Loucy (cell line): ENCODE measurements at regions not wholly inside any gene's neighbourhood (a gene's known extent, or its start where the extent isn't known, plus 50 kb on each side); places are given as distances from the start of the nearest gene placed in this dataset.

Experiments used
- H2AFZ ChIP-seq: fragments of 200-600 bp; sonication (generic); 2 replicates; pipeline ENCODE4 v1.6.0; 2016; ENCODE audit warnings: antibody characterized with exemption, mild to moderate bottlenecking, low read length, moderate library complexity
- H3F3A ChIP-seq: fragments of 200-600 bp; 2 replicates; pipeline ENCODE4 v1.6.0; 2016; ENCODE audit warnings: antibody characterized with exemption, low read depth, mild to moderate bottlenecking
- H3K27me3 ChIP-seq: fragments of 200-600 bp; sonication (generic); 2 replicates; pipeline ENCODE4 v1.6.1; 2014; ENCODE audit warnings: low read length, mild to moderate bottlenecking; ENCODE audit not compliant: insufficient read depth, poor library complexity, severe bottlenecking
- H3K36me3 ChIP-seq: fragments of 200-600 bp; sonication (generic); 2 replicates; pipeline ENCODE4 v1.6.1; 2016; ENCODE audit warnings: low read length; ENCODE audit not compliant: insufficient read depth
- H3K4me1 ChIP-seq: fragments of 200-600 bp; sonication (generic); 2 replicates; pipeline ENCODE4 v1.5.1; 2014; ENCODE audit warnings: low read length, mild to moderate bottlenecking; ENCODE audit not compliant: insufficient read depth, poor library complexity, severe bottlenecking
- H3K4me2 ChIP-seq: fragments of 200-600 bp; sonication (generic); 2 replicates; pipeline ENCODE4 v1.6.0; 2014; ENCODE audit warnings: antibody characterized with exemption, low read length, low read depth, mild to moderate bottlenecking; ENCODE audit not compliant: poor library complexity, severe bottlenecking
- H3K4me3 ChIP-seq: fragments of 200-600 bp; sonication (generic); 2 replicates; pipeline ENCODE4 v1.5.1; 2014; ENCODE audit warnings: low read length, mild to moderate bottlenecking, mixed read lengths; ENCODE audit not compliant: poor library complexity, severe bottlenecking
- H3K79me2 ChIP-seq: fragments of 200-600 bp; sonication (generic); 2 replicates; pipeline ENCODE4 v1.6.1; 2014; ENCODE audit warnings: low read length; ENCODE audit not compliant: insufficient read depth
- H3K9ac ChIP-seq: fragments of 200-600 bp; sonication (generic); 2 replicates; pipeline ENCODE4 v1.6.0; 2014; ENCODE audit warnings: mild to moderate bottlenecking, low read depth, low read length, moderate library complexity; ENCODE audit not compliant: poor library complexity, severe bottlenecking
- H3K9me2 ChIP-seq: fragments of 200-600 bp; sonication (generic); replicated peaks from 2 replicates; pipeline ENCODE4 v1.6.1; 2016; ENCODE audit warnings: low read depth, low read length, mixed read lengths
- H3K9me3 ChIP-seq: fragments of 200-600 bp; sonication (generic); 2 replicates; pipeline ENCODE4 v1.6.1; 2014; ENCODE audit warnings: mild to moderate bottlenecking, antibody characterized with exemption, low read length, low read depth; ENCODE audit not compliant: insufficient read depth
- H4K20me1 ChIP-seq: fragments of 200-600 bp; sonication (generic); 2 replicates; pipeline ENCODE4 v1.6.0; 2014; ENCODE audit warnings: antibody characterized with exemption, low read length, mild to moderate bottlenecking; ENCODE audit not compliant: insufficient read depth, poor library complexity, severe bottlenecking
- EZH2phosphoT487 ChIP-seq: fragments of 200-600 bp; IDR thresholded peaks from 2 replicates; pipeline ENCODE4 v1.6.1; 2018; ENCODE audit warnings: antibody characterized with exemption, mild to moderate bottlenecking, moderate library complexity, borderline replicate concordance
- TF ChIP-seq, protein P1 (sequence below): fragments of 200-600 bp; sonication (generic); conservative IDR thresholded peaks from 2 replicates; pipeline ENCODE4 v1.5.1; 2014; ENCODE audit warnings: mild to moderate bottlenecking, antibody characterized with exemption, low read length

DNA sequence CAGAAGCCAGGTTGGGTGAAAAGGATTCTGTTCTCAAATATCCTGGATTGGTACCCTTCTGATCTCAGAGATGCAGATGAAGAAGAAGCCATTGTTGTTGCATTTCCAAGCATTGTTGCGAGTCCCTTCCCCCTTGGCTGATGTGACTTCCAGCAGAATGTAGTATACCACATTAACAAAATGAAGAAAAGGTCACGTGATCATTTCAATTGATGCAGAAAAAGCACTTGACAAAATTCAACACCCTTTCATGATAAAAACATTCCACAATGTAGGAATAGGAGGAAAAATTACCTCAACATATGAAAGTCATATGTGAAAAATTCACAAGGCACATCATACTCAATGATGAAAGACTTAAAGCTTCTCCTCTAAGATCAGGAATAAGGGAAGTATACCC, 181.9 kb upstream of the PFN2 start:
- Histone ChIP-seq H3K9ac (no peak overlapping the region), H3K4me3 (no peak overlapping the region), H4K20me1 (no peaks in the 10 kb centered on the region), H3K9me3 (no peaks in the 10 kb centered on the region), H3K36me3 (no peaks in the 10 kb centered on the region), H3K79me2 (no peaks in the 10 kb centered on the region), H3K9me2 (no peaks in the 10 kb centered on the region), H3K4me1 (peaks cover 5% of the 10 kb centered on the region), H3K27me3 (no peaks in the 10 kb centered on the region), H3K4me2 (no peak overlapping the region), H3F3A (no peaks in the 10 kb centered on the region), H2AFZ (no peak overlapping the region)
- no peak for TF ChIP-seq EZH2phosphoT487
- TF ChIP-seq, protein P1, sequence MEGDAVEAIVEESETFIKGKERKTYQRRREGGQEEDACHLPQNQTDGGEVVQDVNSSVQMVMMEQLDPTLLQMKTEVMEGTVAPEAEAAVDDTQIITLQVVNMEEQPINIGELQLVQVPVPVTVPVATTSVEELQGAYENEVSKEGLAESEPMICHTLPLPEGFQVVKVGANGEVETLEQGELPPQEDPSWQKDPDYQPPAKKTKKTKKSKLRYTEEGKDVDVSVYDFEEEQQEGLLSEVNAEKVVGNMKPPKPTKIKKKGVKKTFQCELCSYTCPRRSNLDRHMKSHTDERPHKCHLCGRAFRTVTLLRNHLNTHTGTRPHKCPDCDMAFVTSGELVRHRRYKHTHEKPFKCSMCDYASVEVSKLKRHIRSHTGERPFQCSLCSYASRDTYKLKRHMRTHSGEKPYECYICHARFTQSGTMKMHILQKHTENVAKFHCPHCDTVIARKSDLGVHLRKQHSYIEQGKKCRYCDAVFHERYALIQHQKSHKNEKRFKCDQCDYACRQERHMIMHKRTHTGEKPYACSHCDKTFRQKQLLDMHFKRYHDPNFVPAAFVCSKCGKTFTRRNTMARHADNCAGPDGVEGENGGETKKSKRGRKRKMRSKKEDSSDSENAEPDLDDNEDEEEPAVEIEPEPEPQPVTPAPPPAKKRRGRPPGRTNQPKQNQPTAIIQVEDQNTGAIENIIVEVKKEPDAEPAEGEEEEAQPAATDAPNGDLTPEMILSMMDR: no peak

GRCh38 chr3:150150633-150151032, 179.9 kb upstream of the PFN2 start:
- TF ChIP-seq EZH2phosphoT487: no peak
- TF ChIP-seq, protein P1: no peak
- Histone ChIP-seq H2AFZ (no peak overlapping the region), H3K9me3 (no peaks in the 10 kb centered on the region), H3K4me2 (no peak overlapping the region), H3K36me3 (no peaks in the 10 kb centered on the region), H3K79me2 (no peaks in the 10 kb centered on the region), H4K20me1 (no peaks in the 10 kb centered on the region), H3K9me2 (no peaks in the 10 kb centered on the region), H3F3A (no peaks in the 10 kb centered on the region), H3K27me3 (no peaks in the 10 kb centered on the region), H3K9ac (no peak overlapping the region), H3K4me1 (peaks cover 20% of the 10 kb centered on the region), H3K4me3 (no peak overlapping the region)

DNA sequence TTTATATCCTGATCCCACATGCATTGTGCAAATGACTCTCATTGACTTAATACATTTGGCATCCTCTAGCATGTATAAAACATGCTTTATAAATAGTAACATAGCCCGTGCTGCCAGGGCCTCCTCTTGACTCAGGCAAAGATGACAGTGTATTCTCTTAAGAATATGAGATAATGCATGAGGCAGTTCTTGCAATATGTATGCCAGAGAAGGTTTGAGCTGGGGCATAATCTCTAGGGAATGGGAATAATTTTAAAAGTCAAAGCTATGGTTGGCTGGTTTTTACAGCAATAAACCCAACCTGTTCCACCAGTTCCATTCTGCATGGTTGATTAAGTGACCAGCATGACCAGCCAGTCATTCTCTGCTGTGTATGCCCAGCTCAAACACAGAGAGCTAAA, 179.0 kb upstream of the PFN2 start:
- Histone ChIP-seq H2AFZ (no peak overlapping the region), H3K27me3 (no peaks in the 10 kb centered on the region), H3K9me2 (no peaks in the 10 kb centered on the region), H3F3A (no peaks in the 10 kb centered on the region), H3K9me3 (no peaks in the 10 kb centered on the region), H3K4me3 (no peak overlapping the region), H3K9ac (no peak overlapping the region), H3K4me2 (no peak overlapping the region), H4K20me1 (no peaks in the 10 kb centered on the region), H3K4me1 (peaks cover 20% of the 10 kb centered on the region), H3K79me2 (no peaks in the 10 kb centered on the region), H3K36me3 (no peaks in the 10 kb centered on the region)
- no peak for TF ChIP-seq EZH2phosphoT487
- TF ChIP-seq, protein P1: no peak
